HFF-Myc (cell line): ENCODE measurements at regions not wholly inside any gene's neighbourhood (a gene's known extent, or its start where the extent isn't known, plus 50 kb on each side); places are given as distances from the start of the nearest gene placed in this dataset.

Experiments used
- DNase-seq: peaks from one replicate; pipeline ENCODE4 v3.0.0-alpha.2; 2011; ENCODE audit warnings: low read depth; ENCODE audit errors: extremely low read depth
- H3K4me3 ChIP-seq: replicated peaks from 2 replicates; pipeline ENCODE4 v1.5.1; 2011; ENCODE audit warnings: low read depth, mild to moderate bottlenecking, control low read depth, low read length
- TF ChIP-seq, protein P1 (sequence below): IDR thresholded peaks from 2 replicates; pipeline ENCODE4 v1.5.1; 2012; ENCODE audit warnings: mild to moderate bottlenecking, low read depth, low read length, control low read depth; ENCODE audit errors: missing control alignments

DNA sequence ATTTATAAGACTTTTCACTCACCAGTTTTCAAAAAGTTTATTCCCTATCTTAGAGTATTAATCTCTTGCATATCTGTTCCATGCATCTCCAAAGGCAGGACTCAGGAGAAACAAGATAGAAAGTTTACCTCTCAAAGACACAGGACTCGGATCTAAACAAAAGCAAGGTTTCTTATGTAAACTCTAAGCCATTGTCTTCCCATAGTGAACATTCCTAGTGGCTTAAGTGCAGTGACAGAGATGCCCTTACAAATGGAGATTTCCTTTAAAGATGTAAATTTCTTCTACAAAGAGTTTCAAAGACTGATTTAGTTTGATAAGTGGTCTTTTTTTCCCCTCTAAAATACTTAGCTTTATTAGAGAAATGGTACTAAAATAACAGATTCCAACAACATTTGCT is 209.8 kb downstream of the ACTR3B start:
- TF ChIP-seq, protein P1, sequence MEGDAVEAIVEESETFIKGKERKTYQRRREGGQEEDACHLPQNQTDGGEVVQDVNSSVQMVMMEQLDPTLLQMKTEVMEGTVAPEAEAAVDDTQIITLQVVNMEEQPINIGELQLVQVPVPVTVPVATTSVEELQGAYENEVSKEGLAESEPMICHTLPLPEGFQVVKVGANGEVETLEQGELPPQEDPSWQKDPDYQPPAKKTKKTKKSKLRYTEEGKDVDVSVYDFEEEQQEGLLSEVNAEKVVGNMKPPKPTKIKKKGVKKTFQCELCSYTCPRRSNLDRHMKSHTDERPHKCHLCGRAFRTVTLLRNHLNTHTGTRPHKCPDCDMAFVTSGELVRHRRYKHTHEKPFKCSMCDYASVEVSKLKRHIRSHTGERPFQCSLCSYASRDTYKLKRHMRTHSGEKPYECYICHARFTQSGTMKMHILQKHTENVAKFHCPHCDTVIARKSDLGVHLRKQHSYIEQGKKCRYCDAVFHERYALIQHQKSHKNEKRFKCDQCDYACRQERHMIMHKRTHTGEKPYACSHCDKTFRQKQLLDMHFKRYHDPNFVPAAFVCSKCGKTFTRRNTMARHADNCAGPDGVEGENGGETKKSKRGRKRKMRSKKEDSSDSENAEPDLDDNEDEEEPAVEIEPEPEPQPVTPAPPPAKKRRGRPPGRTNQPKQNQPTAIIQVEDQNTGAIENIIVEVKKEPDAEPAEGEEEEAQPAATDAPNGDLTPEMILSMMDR: no peak
- H3K4me3 ChIP-seq: no peak overlapping the region
- DNase-seq: no peak

DNA sequence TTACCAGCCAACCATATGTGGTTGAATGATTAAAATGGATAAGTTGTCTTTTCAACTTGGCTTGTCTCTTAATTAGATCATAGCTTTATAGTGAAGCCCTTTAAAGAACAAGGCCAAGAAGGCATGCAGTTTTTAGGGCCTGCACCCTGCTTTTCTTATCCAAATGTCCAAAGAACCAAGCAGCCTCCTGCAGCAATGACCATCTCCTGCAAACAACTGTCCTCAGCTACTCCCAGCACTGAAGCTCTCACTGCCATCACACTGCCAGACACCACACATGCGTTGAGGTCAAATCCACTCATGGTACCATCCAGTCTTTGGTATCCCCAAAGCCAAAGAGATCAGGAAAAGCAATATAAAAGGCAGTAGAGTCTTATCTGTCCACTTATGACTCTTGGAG is 210.3 kb downstream of the ACTR3B start:
- TF ChIP-seq, protein P1: no peak
- no peak for DNase-seq
- no peak overlapping the region for H3K4me3 ChIP-seq

DNA sequence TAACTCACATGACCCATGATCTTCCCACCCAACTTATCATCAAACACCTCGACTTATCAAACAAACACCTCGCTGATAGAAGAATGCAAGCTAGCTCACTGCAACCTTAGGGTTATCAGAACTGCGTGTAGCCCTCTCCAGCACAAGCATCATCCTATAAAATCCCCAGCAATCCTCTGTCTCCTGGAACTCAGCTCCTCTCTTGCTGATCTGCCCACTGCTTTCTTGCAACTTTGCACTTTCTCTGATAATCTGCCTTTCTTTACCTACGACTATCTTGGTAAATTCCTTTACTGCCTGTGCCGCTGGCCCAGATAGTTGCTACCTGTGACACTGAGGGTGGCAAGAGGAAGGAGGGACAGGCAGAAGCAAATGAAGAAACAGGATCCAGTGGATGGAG is 210.9 kb downstream of the ACTR3B start:
- DNase-seq: no peak
- TF ChIP-seq, protein P1: no peak
- H3K4me3 ChIP-seq: no peak overlapping the region

DNA sequence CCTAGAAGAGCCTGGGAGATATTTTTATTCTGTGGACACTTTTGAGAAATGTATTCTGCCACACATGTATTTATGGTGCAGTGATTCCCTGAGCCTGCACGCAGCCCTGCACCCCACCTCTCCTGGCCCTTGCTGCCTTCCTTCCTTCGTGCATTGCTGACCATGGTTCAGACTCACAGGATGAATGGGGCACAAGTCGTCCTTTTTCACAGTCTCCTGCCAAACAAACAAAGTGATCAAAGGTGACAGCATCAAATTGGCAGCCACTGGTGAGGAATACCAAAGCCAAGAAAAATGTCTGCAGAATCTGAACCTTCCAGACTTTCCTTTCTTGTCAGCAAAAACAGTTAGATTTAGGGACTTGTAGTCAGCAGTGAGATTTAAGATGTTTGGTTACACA is 215.0 kb downstream of the ACTR3B start:
- no peak overlapping the region for H3K4me3 ChIP-seq
- no peak for DNase-seq
- TF ChIP-seq, protein P1: no peak

DNA sequence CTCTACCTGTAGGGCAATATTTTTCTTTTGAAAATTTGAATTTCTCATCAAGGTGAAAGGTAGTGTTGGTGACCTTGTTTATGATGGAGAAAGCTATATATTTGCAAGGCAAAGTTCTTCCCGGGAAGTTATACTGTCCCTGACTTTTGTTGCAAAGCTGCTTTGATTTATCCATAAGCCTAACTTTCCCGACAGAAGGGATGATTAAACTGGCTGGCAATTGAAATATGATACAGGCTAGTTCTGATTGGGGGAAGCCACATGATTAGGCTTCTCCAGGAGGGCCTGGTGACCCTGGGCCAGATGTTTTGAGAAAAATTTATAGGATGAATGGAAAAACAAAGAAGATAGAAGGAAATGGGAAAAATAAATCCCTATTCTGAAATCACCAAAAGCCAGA is 215.5 kb downstream of the ACTR3B start:
- DNase-seq: no peak
- H3K4me3 ChIP-seq: no peak overlapping the region
- TF ChIP-seq, protein P1: no peak

DNA sequence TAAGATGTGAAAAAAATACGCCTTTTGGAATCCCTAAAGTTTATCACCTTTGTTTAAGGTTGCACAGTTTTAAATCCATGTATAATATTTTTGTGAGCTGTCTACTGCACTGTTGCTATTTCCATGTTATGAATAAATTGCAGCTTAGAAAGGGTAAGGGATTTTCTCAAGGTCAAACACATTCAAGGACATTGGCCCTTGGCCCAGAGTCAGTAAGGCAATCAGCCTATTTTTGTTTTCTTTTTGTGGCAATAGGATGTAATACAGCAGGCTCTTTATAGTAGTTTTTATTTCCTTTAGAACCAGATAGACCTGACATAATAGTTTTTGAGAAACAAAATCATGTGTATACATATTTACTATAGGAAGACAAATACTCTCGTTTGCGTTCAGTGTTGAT is 219.8 kb downstream of the ACTR3B start:
- no peak overlapping the region for H3K4me3 ChIP-seq

DNA sequence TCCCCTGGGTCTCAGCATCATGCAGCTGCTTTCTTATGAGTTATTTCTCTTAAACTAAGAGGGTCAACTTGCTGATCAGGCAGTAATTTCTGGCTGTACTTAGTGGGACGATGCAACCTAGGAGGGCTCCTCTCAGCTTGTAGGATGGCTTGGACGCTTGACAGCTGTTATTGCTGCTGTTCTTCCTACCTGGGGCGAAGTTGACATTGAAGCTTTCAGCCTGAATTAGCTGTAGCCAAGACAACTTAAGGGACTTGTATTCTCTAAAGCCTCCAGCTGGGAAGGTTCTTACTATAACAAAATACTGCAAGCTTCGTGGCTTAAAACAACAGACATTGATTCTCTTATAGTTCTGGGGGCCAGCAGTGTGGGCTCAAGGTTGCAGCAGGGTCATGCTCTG is 224.9 kb downstream of the ACTR3B start:
- H3K4me3 ChIP-seq: no peak overlapping the region
- TF ChIP-seq, protein P1: no peak
- DNase-seq: no peak

More for the DNA sequence above, 219.8 kb downstream of the ACTR3B start:
- TF ChIP-seq, protein P1: no peak
- DNase-seq: no peak
